K562 (cell line): ENCODE measurements at regions not wholly inside any gene's neighbourhood (a gene's known extent, or its start where the extent isn't known, plus 50 kb on each side); places are given as distances from the start of the nearest gene placed in this dataset.

Source experiments
- ATAC-seq: fragments of 200-7000 bp; cut with Tn5 transposase; 3 replicates; pipeline ENCODE4 v1.9.1; 2020; ENCODE audit warnings: moderate library complexity
- BruUV-seq: library from RNA; stranded (reverse); fragments of 400-500 nt; replicated peaks from 2 replicates; lab custom pipeline; 2021; lab: Mats Ljungman, UMichigan
- CTCF ChIA-PET: fragments of 300-600 bp; formaldehyde crosslinking; extraction: SDS; loops from one replicate; lab custom pipeline; 2021; ENCODE audit warnings: low intra/inter-chr PET ratio; lab: Yijun Ruan, JAX
- POLR2A ChIA-PET: fragments of 300-600, 350-650 bp; sonication (Branson Sonifier 250); formaldehyde crosslinking; extraction: SDS; loops from one replicate; lab custom pipeline; 2021; ENCODE audit warnings: antibody characterized with exemption, inconsistent platforms; lab: Yijun Ruan, JAX
- DNase-seq, 4 experiments: peaks; one replicate each; pipeline versions ENCODE4 v3.0.0 to v3.0.0-alpha.2; 2011 to 2018; ENCODE audit warnings: low spot score in 3 of 4, mixed read lengths in 3 of 4; ENCODE audit errors: extremely low read depth in 1 of 4
- FAIRE-seq: peaks from 2 replicates; lab custom pipeline; 2011; peaks lifted over from hg19 to GRCh38; lab: Jason Lieb, UNC
- H2AFZ ChIP-seq: 2 replicates; pipeline ENCODE4 v1.6.0; 2011; ENCODE audit warnings: low read depth, low read length, control low read depth, inconsistent platforms
- H3K27ac ChIP-seq: fragments of 200-600 bp; 3 replicates; pipeline ENCODE4 v1.8.0; 2011; ENCODE audit warnings: low read depth, mild to moderate bottlenecking, control low read depth, inconsistent platforms, low read length, moderate library complexity, mixed read lengths; ENCODE audit errors: extremely low read depth
- H3K27me3 ChIP-seq, 2 experiments: fragments of 300-600 bp in 1 of 2; 2 replicates in 1 of 2; 3 replicates in 1 of 2; pipeline versions ENCODE4 v1.6.0 to v1.8.0; 2011; ENCODE audit warnings: inconsistent platforms in 2 of 2, low read length in 2 of 2, mild to moderate bottlenecking in 1 of 2, mixed read lengths in 1 of 2, moderate library complexity in 1 of 2; ENCODE audit not compliant: control insufficient read depth in 2 of 2, insufficient read depth in 2 of 2
- H3K36me3 ChIP-seq: fragments of 300-600 bp; 3 replicates; pipeline ENCODE4 v1.8.0; 2011; ENCODE audit warnings: mild to moderate bottlenecking, low read length, inconsistent platforms; ENCODE audit not compliant: control insufficient read depth, insufficient read depth
- H3K4me1 ChIP-seq, 2 experiments: fragments of 200-600 bp in 1 of 2; replicated peaks in 1 of 2; 2 replicates in 1 of 2; 3 replicates in 1 of 2; pipeline versions ENCODE4 v1.5.1 to v1.8.0; 2011; ENCODE audit warnings: inconsistent platforms in 2 of 2, low read length in 2 of 2, mild to moderate bottlenecking in 1 of 2, mixed read lengths in 1 of 2, moderate library complexity in 1 of 2; ENCODE audit not compliant: control insufficient read depth in 2 of 2, insufficient read depth in 2 of 2
- H3K4me2 ChIP-seq: 2 replicates; pipeline ENCODE4 v1.6.1; 2011; ENCODE audit warnings: low read length, control low read depth, inconsistent platforms, mixed read lengths; ENCODE audit not compliant: insufficient read depth
- H3K4me3 ChIP-seq: fragments of 200-600 bp; sonication (generic), shearing (Covaris generic); 2 replicates; pipeline ENCODE4 v1.5.1; 2016; ENCODE audit warnings: control low read depth, inconsistent platforms
- H3K79me2 ChIP-seq: fragments of 200-600 bp; 3 replicates; pipeline ENCODE4 v1.8.0; 2011; ENCODE audit warnings: low read length, inconsistent platforms; ENCODE audit not compliant: control insufficient read depth, insufficient read depth
- H3K9ac ChIP-seq, 2 experiments: 2 replicates each; pipeline versions ENCODE4 v1.6.0 to v1.6.1; 2011; ENCODE audit warnings: low read depth in 2 of 2, low read length in 2 of 2, control low read depth in 1 of 2, inconsistent platforms in 1 of 2, mild to moderate bottlenecking in 1 of 2, mixed read lengths in 1 of 2; ENCODE audit not compliant: insufficient read depth in 1 of 2
- H3K9me1 ChIP-seq: one replicate; pipeline ENCODE4 v1.6.0; 2011; ENCODE audit warnings: inconsistent platforms, mild to moderate bottlenecking, low read length, moderate library complexity; ENCODE audit not compliant: control insufficient read depth, insufficient read depth
- H3K9me3 ChIP-seq: replicated peaks from 2 replicates; pipeline ENCODE4 v1.5.1; 2011; ENCODE audit warnings: low read depth, low read length, inconsistent platforms; ENCODE audit not compliant: control insufficient read depth, insufficient read depth
- H4K20me1 ChIP-seq: replicated peaks from 2 replicates; pipeline ENCODE4 v1.6.1; 2011; ENCODE audit warnings: low read length, inconsistent platforms, mixed read lengths; ENCODE audit not compliant: control insufficient read depth, insufficient read depth
- CCAR2 ChIP-seq: fragments of 200-400 bp; formaldehyde crosslinking; IDR thresholded peaks from 2 replicates; pipeline ENCODE4 v1.6.1; 2017; ENCODE audit warnings: mild to moderate bottlenecking, low read depth, low read length
- JUND ChIP-seq, 2 experiments: IDR thresholded peaks; 2 replicates in 1 of 2; 3 replicates in 1 of 2; pipeline ENCODE4 v1.6.1; 2011; ENCODE audit warnings: borderline replicate concordance in 2 of 2, low read depth in 2 of 2, low read length in 2 of 2, improper control_type of control experiment in 1 of 2, missing biosample characterization in 1 of 2, missing genetic modification characterization in 1 of 2, missing genetic modification reagents in 1 of 2
- NR1H2 ChIP-seq: sonication (generic); formaldehyde crosslinking; IDR thresholded peaks from 2 replicates; pipeline ENCODE4 v1.4.0; 2020; ENCODE audit warnings: mild to moderate bottlenecking, missing genetic modification reagents
- PRMT5 ChIP-seq: sonication (generic); formaldehyde crosslinking; IDR thresholded peaks from 2 replicates; pipeline ENCODE4 v1.5.0; 2020; ENCODE audit warnings: missing genetic modification reagents
- RBBP5 ChIP-seq: fragments of 200-600 bp; sonication (generic); IDR thresholded peaks from 2 replicates; pipeline ENCODE4 v1.6.1; 2012; ENCODE audit warnings: borderline replicate concordance, mild to moderate bottlenecking, low read length, control low read depth, inconsistent platforms; ENCODE audit not compliant: insufficient read depth, poor library complexity, severe bottlenecking
- TGIF2 ChIP-seq: sonication (generic); formaldehyde crosslinking; IDR thresholded peaks from 2 replicates; pipeline ENCODE4 v1.8.1; 2022; ENCODE audit warnings: mild to moderate bottlenecking, missing genetic modification reagents, moderate library complexity
- ZFX ChIP-seq: sonication (generic); formaldehyde crosslinking; IDR thresholded peaks from 2 replicates; pipeline ENCODE4 v1.8.0; 2022; ENCODE audit warnings: mild to moderate bottlenecking, missing genetic modification reagents, moderate library complexity
- ZNF23 ChIP-seq: fragments of 250-450 bp; sonication (Bioruptor Pico); IDR thresholded peaks from 2 replicates; pipeline ENCODE4 v1.4.0; 2020; ENCODE audit warnings: mild to moderate bottlenecking
- ZNF324 ChIP-seq: fragments of 250-450 bp; sonication (Bioruptor Pico); IDR thresholded peaks from 2 replicates; pipeline ENCODE4 v1.4.0; 2020; ENCODE audit warnings: mild to moderate bottlenecking
- ZNF696 ChIP-seq: fragments of 250-450 bp; sonication (Bioruptor Pico); conservative IDR thresholded peaks from 2 replicates; pipeline ENCODE4 v1.4.0; 2020; ENCODE audit warnings: mild to moderate bottlenecking, moderate library complexity
- ZNF76 ChIP-seq: fragments of 250-450 bp; sonication (Bioruptor Pico); IDR thresholded peaks from 2 replicates; pipeline ENCODE4 v1.4.0; 2020; ENCODE audit warnings: mild to moderate bottlenecking, moderate library complexity, borderline replicate concordance
- ZSCAN29 ChIP-seq: fragments of 450-650 bp; IDR thresholded peaks from 2 replicates; pipeline ENCODE4 v1.6.1; 2017
- WGBS: fragments of 100-300 bp; shearing (Covaris generic); methylation state at CpG from one replicate; pipeline ENCODE4 v1.1.6; 2016; ENCODE audit warnings: low coverage, mixed read lengths; ENCODE audit not compliant: insufficient coverage; ENCODE audit errors: missing lambda C conversion rate; 5-methylcytosine and 5-hydroxymethylcytosine counted together
- in situ Hi-C: fragments of 300-500 bp; cut with MboI; formaldehyde crosslinking; loops from 4 replicates; pipeline ENCODE4 v1.15.0; 2018; ENCODE audit warnings: inconsistent platforms, mixed read lengths
- intact Hi-C: fragments of 100-400 bp; cut with micrococcal nuclease; formaldehyde crosslinking; loops from 2 replicates; pipeline ENCODE4 v1.14.2; 2022
- TF ChIP-seq, protein P1 (sequence below): fragments of 250-450 bp; sonication (Bioruptor Pico); IDR thresholded peaks from 2 replicates; pipeline ENCODE4 v1.5.0; 2021; ENCODE audit warnings: mild to moderate bottlenecking, borderline replicate concordance
- TF ChIP-seq, protein P2 (sequence below): sonication (generic); formaldehyde crosslinking; IDR thresholded peaks from 2 replicates; pipeline ENCODE4 v1.8.0; 2022; ENCODE audit warnings: missing genetic modification reagents, mild to moderate bottlenecking, moderate library complexity, borderline replicate concordance
- TF ChIP-seq, protein P3 (sequence below): fragments of 450-650 bp; formaldehyde crosslinking; IDR thresholded peaks from 2 replicates; pipeline ENCODE4 v1.4.0; 2022; ENCODE audit warnings: mild to moderate bottlenecking, moderate library complexity
- TF ChIP-seq, protein P4 (sequence below): fragments of 450-650 bp; formaldehyde crosslinking; IDR thresholded peaks from 2 replicates; pipeline ENCODE4 v1.4.0; 2020; ENCODE audit warnings: mild to moderate bottlenecking

DNA sequence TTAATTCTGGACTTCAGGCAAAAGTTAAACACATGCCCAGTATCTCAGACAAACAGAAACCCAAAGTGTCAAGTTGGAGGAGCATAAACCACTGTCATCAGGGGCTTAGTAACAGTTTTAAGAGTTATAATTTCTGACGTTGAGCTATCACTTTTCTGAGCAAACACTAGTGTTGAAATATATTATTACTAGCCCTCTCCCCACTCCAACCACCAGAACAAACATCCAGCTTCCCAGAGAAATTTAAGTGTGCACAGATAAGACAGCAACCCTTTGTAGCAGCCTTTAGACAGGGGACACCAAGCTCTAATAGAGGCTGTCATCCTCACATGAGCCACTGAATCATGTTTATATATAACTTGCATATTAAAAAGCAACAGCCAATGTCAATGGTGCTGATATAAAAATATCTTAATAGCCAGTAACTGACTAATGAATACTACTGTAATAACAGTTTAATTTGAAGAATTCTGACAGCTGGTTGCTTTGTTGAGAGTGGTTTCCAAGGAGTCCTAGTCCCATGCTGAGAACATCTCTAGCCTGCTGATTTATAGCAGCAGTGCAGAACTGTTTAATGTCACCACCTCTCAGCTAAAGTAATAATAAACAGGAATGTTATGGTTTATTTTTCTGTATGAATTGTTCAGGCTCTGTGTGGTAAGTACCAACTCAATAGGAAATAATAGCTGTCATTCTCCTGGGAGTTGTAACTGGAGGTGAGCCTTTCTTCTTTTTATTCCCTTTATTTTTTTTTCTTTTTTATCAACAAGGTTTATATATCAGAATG, 528.7 kb upstream of the ZNF608 start (continued):
- TF ChIP-seq CCAR2 (no peak), ZFX (CRISPR knock-in tag) (no peak), PRMT5 (CRISPR knock-in tag) (no peak), TGIF2 (CRISPR knock-in tag) (no peak), ZSCAN29 (no peak), ZNF324 (CRISPR knock-in tag) (no peak), RBBP5 (no peak), ZNF23 (no peak)
- TF ChIP-seq, protein P1, sequence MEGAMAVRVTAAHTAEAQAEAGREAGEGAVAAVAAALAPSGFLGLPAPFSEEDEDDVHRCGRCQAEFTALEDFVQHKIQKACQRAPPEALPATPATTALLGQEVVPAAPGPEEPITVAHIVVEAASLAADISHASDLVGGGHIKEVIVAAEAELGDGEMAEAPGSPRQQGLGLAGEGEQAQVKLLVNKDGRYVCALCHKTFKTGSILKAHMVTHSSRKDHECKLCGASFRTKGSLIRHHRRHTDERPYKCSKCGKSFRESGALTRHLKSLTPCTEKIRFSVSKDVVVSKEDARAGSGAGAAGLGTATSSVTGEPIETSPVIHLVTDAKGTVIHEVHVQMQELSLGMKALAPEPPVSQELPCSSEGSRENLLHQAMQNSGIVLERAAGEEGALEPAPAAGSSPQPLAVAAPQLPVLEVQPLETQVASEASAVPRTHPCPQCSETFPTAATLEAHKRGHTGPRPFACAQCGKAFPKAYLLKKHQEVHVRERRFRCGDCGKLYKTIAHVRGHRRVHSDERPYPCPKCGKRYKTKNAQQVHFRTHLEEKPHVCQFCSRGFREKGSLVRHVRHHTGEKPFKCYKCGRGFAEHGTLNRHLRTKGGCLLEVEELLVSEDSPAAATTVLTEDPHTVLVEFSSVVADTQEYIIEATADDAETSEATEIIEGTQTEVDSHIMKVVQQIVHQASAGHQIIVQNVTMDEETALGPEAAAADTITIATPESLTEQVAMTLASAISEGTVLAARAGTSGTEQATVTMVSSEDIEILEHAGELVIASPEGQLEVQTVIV (CRISPR knock-in tag) = no peak

DNA sequence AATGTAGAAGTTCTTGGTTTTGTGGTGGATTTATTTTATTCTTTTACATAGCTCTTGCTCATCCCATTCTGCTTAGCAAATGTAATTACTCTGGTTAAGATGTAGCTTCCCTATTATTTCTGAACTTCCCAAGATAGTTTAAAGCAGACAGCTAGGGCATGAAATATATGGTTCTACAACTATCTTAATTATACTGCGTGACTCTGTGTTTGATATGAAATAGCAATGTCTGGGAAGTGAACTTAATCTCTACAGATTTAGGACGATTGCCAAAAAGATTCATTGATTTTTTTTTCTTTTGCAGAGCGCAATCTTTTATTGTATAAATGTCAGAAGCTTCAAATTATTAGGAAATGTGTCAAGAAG, 529.3 kb upstream of the ZNF608 start:
- in situ Hi-C loops = no loop called here
- Histone ChIP-seq H2AFZ (no peak overlapping the region), H3K27me3 (no peaks in the 10 kb centered on the region), H4K20me1 (no peaks in the 10 kb centered on the region), H3K79me2 (no peaks in the 10 kb centered on the region), H3K9me1 (no peaks in the 10 kb centered on the region), H3K36me3 (no peaks in the 10 kb centered on the region), H3K4me2 (no peak overlapping the region), H3K4me3 (no peak overlapping the region), H3K27ac (no peak overlapping the region), H3K9me3 (no peaks in the 10 kb centered on the region), H3K4me1 (no peaks in the 10 kb centered on the region), H3K9ac (no peak overlapping the region)
- ChIA-PET CTCF (no interaction called here), POLR2A (no interaction called here)
- no TSS peak for BruUV-seq
- FAIRE-seq (no peak), DNase-seq (no peak), ATAC-seq (no peak)
- intact Hi-C loops = no loop called here
- 2% methylated on average over 3 of the region's 3 CpGs for WGBS
- TF ChIP-seq ZNF76 (CRISPR knock-in tag) = no peak
- TF ChIP-seq, protein P2, sequence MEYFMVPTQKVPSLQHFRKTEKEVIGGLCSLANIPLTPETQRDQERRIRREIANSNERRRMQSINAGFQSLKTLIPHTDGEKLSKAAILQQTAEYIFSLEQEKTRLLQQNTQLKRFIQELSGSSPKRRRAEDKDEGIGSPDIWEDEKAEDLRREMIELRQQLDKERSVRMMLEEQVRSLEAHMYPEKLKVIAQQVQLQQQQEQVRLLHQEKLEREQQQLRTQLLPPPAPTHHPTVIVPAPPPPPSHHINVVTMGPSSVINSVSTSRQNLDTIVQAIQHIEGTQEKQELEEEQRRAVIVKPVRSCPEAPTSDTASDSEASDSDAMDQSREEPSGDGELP (CRISPR knock-in tag) = no peak
- TF ChIP-seq NR1H2 = no peak
- no peak for TF ChIP-seq ZNF696
- no peak for TF ChIP-seq JUND (IDR thresholded peaks at IDR 0.05; ENCODE audit: borderline replicate concordance, low read depth, low read length)
- no peak for TF ChIP-seq JUND (tag; IDR thresholded peaks at IDR 0.05; ENCODE audit: borderline replicate concordance, low read depth, low read length)
- TF ChIP-seq, protein P3, sequence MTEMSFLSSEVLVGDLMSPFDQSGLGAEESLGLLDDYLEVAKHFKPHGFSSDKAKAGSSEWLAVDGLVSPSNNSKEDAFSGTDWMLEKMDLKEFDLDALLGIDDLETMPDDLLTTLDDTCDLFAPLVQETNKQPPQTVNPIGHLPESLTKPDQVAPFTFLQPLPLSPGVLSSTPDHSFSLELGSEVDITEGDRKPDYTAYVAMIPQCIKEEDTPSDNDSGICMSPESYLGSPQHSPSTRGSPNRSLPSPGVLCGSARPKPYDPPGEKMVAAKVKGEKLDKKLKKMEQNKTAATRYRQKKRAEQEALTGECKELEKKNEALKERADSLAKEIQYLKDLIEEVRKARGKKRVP (CRISPR knock-in tag) = no peak
- TF ChIP-seq, protein P4, sequence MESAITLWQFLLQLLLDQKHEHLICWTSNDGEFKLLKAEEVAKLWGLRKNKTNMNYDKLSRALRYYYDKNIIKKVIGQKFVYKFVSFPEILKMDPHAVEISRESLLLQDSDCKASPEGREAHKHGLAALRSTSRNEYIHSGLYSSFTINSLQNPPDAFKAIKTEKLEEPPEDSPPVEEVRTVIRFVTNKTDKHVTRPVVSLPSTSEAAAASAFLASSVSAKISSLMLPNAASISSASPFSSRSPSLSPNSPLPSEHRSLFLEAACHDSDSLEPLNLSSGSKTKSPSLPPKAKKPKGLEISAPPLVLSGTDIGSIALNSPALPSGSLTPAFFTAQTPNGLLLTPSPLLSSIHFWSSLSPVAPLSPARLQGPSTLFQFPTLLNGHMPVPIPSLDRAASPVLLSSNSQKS (CRISPR knock-in tag) = no peak
